Epithelial cell of proximal tubule (primary cell): ENCODE measurements at regions not wholly inside any gene's neighbourhood (a gene's known extent, or its start where the extent isn't known, plus 50 kb on each side); places are given as distances from the start of the nearest gene placed in this dataset.

ENCODE experiments used
- DNase-seq: peaks from one replicate; pipeline ENCODE4 v3.0.0-alpha.2; 2011; ENCODE audit warnings: low read depth
- H3K4me3 ChIP-seq: 2 replicates; pipeline ENCODE4 v1.5.1; 2011; ENCODE audit warnings: low read depth, mild to moderate bottlenecking, low read length
- CTCF ChIP-seq: conservative IDR thresholded peaks from 2 replicates; pipeline ENCODE4 v1.5.1; 2012; ENCODE audit warnings: low read depth, mild to moderate bottlenecking, low read length

GRCh38 chr3:99468918-99469317, 169.5 kb upstream of the COL8A1 start:
- no peak for TF ChIP-seq CTCF
- no peak for DNase-seq
- no peak overlapping the region for H3K4me3 ChIP-seq

GRCh38 chr3:99467420-99467819, 171.0 kb upstream of the COL8A1 start:
- no peak overlapping the region for H3K4me3 ChIP-seq
- DNase-seq, result no peak
- no peak for TF ChIP-seq CTCF

- no peak for DNase-seq
- H3K4me3 ChIP-seq, result no peak overlapping the region
- no peak for TF ChIP-seq CTCF
These were observed 172.1 kb upstream of the COL8A1 start for GRCh38 chr3:99466331-99466730.

- no peak overlapping the region for H3K4me3 ChIP-seq
- DNase-seq, result no peak
- TF ChIP-seq CTCF, result no peak
These were observed 180.4 kb upstream of the COL8A1 start for GRCh38 chr3:99458013-99458412.

- no peak overlapping the region for H3K4me3 ChIP-seq
- no peak for DNase-seq
- TF ChIP-seq CTCF, result no peak
These were observed 195.8 kb upstream of the COL8A1 start for GRCh38 chr3:99442599-99442998.

GRCh38 chr3:99439892-99440291, 198.5 kb upstream of the COL8A1 start:
- no peak for DNase-seq
- TF ChIP-seq CTCF, result no peak

GRCh38 chr3:99434190-99434589, 204.2 kb upstream of the COL8A1 start:
- TF ChIP-seq CTCF, result no peak
- no peak for DNase-seq
- H3K4me3 ChIP-seq, result no peak overlapping the region

More at GRCh38 chr3:99439892-99440291, 198.5 kb upstream of the COL8A1 start:
- H3K4me3 ChIP-seq, result no peak overlapping the region
